GM12875 (cell line): ENCODE measurements at regions not wholly inside any gene's neighbourhood (a gene's known extent, or its start where the extent isn't known, plus 50 kb on each side); places are given as distances from the start of the nearest gene placed in this dataset.

Experiments used
- H3K4me3 ChIP-seq: one replicate; pipeline ENCODE4 v1.5.1; 2011; ENCODE audit warnings: low read depth, low read length, control low read depth
- TF ChIP-seq, protein P1 (sequence below): IDR thresholded peaks from 2 replicates; pipeline ENCODE4 v1.5.1; 2011; ENCODE audit warnings: low read depth, mild to moderate bottlenecking, control low read depth, inconsistent platforms, low read length, moderate library complexity, borderline replicate concordance; ENCODE audit not compliant: insufficient read depth

DNA sequence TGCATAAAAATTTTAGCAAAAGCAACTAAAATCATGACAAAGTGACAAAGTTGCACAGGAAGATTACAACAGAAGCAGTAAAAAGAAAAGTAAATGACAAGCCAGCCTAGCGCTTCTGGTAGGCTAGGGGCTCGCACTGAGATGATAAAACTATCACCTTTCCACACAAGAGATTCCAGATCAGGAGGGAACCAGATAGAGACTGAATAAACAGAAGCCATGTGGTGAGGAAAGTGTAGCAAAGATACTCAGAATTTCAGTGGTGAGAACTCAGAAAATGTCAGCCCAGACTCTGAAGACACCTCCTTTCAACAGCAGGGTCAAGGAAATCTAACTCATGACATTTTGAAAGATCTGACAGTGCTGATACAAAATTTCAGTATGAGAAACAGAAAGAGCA lies 77.4 kb upstream of the DNAJC10 start:
- TF ChIP-seq, protein P1, sequence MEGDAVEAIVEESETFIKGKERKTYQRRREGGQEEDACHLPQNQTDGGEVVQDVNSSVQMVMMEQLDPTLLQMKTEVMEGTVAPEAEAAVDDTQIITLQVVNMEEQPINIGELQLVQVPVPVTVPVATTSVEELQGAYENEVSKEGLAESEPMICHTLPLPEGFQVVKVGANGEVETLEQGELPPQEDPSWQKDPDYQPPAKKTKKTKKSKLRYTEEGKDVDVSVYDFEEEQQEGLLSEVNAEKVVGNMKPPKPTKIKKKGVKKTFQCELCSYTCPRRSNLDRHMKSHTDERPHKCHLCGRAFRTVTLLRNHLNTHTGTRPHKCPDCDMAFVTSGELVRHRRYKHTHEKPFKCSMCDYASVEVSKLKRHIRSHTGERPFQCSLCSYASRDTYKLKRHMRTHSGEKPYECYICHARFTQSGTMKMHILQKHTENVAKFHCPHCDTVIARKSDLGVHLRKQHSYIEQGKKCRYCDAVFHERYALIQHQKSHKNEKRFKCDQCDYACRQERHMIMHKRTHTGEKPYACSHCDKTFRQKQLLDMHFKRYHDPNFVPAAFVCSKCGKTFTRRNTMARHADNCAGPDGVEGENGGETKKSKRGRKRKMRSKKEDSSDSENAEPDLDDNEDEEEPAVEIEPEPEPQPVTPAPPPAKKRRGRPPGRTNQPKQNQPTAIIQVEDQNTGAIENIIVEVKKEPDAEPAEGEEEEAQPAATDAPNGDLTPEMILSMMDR = no peak

DNA sequence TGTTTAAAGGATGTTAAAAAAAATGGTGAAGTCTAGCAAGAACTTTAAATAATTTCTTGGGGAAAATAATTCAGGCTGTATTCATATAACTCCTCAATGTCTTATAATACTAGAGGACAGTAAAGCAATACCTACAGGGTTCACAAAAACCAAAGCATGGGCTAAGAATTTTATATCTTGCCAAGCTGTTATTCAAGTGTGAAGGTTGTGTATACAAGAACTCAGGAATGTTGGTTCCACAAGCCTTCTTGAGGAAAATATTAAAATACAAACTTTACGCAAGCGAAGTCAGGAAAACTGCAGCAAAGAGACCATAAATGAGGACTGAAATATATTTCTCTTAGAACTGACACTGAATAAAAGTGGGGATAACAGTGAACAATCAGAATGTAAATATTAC lies 76.1 kb upstream of the DNAJC10 start:
- TF ChIP-seq, protein P1 = no peak
- no peak overlapping the region for H3K4me3 ChIP-seq

More for the DNA sequence above, 77.4 kb upstream of the DNAJC10 start:
- no peak overlapping the region for H3K4me3 ChIP-seq

DNA sequence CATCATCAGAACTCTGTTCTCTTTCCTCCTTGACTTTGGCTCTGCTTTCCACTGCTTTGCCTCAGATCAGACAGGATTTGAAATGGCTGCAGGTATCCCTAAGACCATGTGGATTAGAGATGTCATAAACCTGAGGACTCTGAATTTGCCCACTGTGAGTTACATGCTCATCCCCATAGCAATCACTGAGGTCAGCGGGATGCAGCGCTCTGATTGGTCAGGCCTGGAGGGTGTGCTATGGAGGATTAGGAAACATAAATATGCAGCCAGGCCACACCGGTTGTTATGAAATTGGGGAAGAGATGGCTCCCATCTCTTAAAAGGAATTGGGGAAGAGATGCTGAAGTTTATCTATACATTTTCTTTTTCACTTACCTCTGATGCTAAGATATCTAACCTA lies 73.7 kb upstream of the DNAJC10 start:
- TF ChIP-seq, protein P1 = no peak
- no peak overlapping the region for H3K4me3 ChIP-seq

DNA sequence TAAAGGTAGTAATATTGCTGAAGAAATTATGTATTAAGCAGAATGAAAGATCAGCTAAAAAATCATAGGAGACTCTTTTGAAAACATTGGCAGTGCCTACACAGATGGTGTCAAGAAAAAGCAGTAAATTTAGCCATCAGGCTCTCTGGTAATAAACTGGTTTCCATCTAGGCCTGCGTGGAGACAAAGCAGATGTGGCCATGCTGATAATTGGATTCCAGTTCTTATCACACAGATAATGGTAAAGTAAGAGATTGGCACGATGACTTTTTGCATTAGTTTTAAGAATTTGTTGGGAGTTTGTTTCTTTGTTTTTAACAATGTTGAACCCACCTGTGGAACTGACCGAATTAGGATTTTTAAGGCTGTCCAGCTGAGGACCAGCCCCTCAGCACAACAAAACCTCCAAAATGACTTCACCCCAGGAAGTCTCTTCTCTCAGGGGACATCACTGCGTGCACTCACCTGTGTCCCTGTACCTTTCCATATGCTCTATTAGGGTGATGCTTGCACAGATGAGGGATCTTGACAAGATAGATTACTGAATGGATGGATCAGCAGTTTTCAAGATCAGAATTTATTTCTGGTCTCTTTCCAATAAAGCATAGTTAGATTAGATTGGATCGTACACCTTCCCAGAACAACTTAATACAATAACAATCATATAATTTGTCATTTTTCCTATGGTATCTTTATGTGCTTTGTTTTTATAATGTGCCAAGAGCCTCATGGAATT lies 69.1 kb upstream of the DNAJC10 start:
- TF ChIP-seq, protein P1 = no peak
- H3K4me3 ChIP-seq = no peak overlapping the region

DNA sequence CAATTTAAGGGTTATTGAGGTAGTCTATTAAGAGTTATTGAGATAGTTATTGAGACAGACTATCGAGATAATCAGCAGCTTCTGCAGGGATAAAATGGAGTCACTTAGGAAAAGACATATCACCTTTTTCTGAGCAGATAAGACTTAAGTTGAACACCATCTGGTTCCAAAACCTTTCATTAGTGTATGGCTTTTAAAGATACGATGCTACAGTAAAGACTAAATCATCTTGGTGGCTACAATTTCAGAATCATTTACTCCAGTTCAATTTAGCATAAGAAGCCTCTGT lies 68.6 kb upstream of the DNAJC10 start:
- TF ChIP-seq, protein P1 = no peak
- no peak overlapping the region for H3K4me3 ChIP-seq

DNA sequence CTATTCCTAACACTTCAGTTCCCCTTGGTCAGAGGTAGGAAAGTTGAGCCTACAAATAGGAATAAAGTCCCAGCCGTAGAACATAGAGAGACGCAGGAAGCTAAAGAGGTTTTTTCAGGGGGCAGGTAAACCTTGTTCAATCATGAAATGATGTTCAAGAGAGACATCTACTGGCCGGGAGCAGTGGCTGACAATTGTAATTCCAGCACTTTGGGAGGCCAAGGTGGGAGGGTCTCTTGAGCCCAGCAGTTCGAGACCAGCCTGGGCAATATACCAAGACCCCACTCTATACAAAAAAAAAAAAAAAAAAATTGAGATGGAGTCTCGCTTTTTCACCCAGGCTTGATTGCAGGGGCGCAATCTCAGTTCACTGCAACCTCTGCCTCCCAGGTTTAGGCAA lies 66.7 kb upstream of the DNAJC10 start:
- TF ChIP-seq, protein P1 = peak; percentile 52
- no peak overlapping the region for H3K4me3 ChIP-seq

DNA sequence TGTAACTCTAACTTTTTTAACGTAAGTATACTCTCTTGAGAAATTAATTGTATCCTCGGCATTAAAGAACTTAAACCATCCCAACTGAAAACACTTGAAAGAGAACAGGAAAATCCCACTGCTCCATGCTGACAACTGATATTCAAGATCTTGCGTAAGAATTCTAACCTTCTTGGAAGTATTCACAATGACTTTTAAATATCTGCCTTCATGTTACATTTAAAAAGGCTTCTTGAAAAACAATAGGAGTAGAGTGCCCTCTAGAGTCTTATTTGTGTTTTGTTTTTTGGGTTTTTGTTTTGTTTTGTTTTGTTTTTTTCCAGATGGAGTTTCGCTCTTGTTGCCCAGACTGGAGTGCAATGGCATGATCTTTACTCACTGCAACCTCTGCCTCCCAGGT lies 65.4 kb upstream of the DNAJC10 start:
- TF ChIP-seq, protein P1 = no peak
- no peak overlapping the region for H3K4me3 ChIP-seq
